Caco-2 (cell line): ENCODE measurements at regions not wholly inside any gene's neighbourhood (a gene's known extent, or its start where the extent isn't known, plus 50 kb on each side); places are given as distances from the start of the nearest gene placed in this dataset.

ENCODE experiments used
- BruUV-seq: library from RNA; stranded (reverse); fragments of 400-500 nt; replicated peaks from 2 replicates; lab custom pipeline; 2021; lab: Mats Ljungman, UMichigan
- CTCF ChIA-PET: fragments of 300-600 bp; sonication (Branson Sonifier 250); formaldehyde crosslinking; loops from one replicate; lab custom pipeline; 2022; ENCODE audit warnings: antibody characterized with exemption; lab: Charles Lee
- POLR2A ChIA-PET: fragments of 300-600 bp; sonication (Branson Sonifier 250); formaldehyde crosslinking; loops from one replicate; lab custom pipeline; 2022; ENCODE audit warnings: antibody characterized with exemption; lab: Charles Lee
- DNase-seq, 2 experiments: peaks; one replicate each; pipeline versions ENCODE4 v3.0.0 to v3.0.0-alpha.2; 2020 to 2022
- H3K27me3 ChIP-seq: replicated peaks from 2 replicates; pipeline ENCODE4 v1.6.0; 2011; ENCODE audit warnings: low read length; ENCODE audit not compliant: control insufficient read depth, insufficient read depth
- H3K36me3 ChIP-seq: 2 replicates; pipeline ENCODE4 v1.5.1; 2011; ENCODE audit warnings: low read length; ENCODE audit not compliant: control insufficient read depth, insufficient read depth
- H3K4me1 ChIP-seq: fragments of 250-450 bp; sonication (Bioruptor Pico); 2 replicates; pipeline ENCODE4 v1.5.1; 2020; ENCODE audit warnings: mild to moderate bottlenecking
- H3K4me3 ChIP-seq: 2 replicates; pipeline ENCODE4 v1.5.1; 2011; ENCODE audit warnings: low read depth, mild to moderate bottlenecking, control low read depth, low read length
- H3K9me3 ChIP-seq: fragments of 250-450 bp; sonication (Bioruptor Pico); 2 replicates; pipeline ENCODE4 v1.5.1; 2020; ENCODE audit warnings: mild to moderate bottlenecking, moderate library complexity
- H3K27ac Mint-ChIP-seq: one replicate; pipeline ENCODE4 v1.8.0; 2022; ENCODE audit warnings: mixed read lengths; ENCODE audit not compliant: unreplicated experiment
- H3K27me3 Mint-ChIP-seq: one replicate; pipeline ENCODE4 v1.8.0; 2022; ENCODE audit warnings: mixed read lengths; ENCODE audit not compliant: insufficient read depth, unreplicated experiment
- H3K36me3 Mint-ChIP-seq: one replicate; pipeline ENCODE4 v1.8.0; 2022; ENCODE audit warnings: mild to moderate bottlenecking, mixed read lengths; ENCODE audit not compliant: insufficient read depth, unreplicated experiment
- H3K4me1 Mint-ChIP-seq: one replicate; pipeline ENCODE4 v1.8.0; 2022; ENCODE audit warnings: low read depth, mixed read lengths; ENCODE audit not compliant: unreplicated experiment
- H3K4me3 Mint-ChIP-seq: one replicate; pipeline ENCODE4 v1.8.0; 2022; ENCODE audit warnings: mild to moderate bottlenecking, moderate library complexity, mixed read lengths; ENCODE audit not compliant: unreplicated experiment
- H3K9me3 Mint-ChIP-seq: one replicate; pipeline ENCODE4 v1.8.0; 2022; ENCODE audit warnings: mixed read lengths; ENCODE audit not compliant: unreplicated experiment
- CTCF ChIP-seq, 2 experiments: fragments of 200-600 bp in 1 of 2; IDR thresholded peaks; 1 replicate in 1 of 2; 2 replicates in 1 of 2; pipeline versions ENCODE4 v1.5.1 to v1.8.0; 2011 to 2022; ENCODE audit warnings: antibody characterized with exemption in 1 of 2, control low read depth in 1 of 2, inconsistent platforms in 1 of 2, low read depth in 1 of 2, low read length in 1 of 2, mild to moderate bottlenecking in 1 of 2, moderate library complexity in 1 of 2; ENCODE audit not compliant: insufficient read depth in 1 of 2, severe bottlenecking in 1 of 2, unreplicated experiment in 1 of 2
- intact Hi-C: fragments of 100-400 bp; cut with micrococcal nuclease; formaldehyde crosslinking; loops from one replicate; pipeline ENCODE4 v1.10.0; 2022; ENCODE audit not compliant: unreplicated experiment

- H3K9me3 Mint-ChIP-seq = no peaks in the 10 kb centered on the region
- intact Hi-C loops = no loop called here
- no peaks in the 10 kb centered on the region for H3K36me3 ChIP-seq
- H3K4me3 Mint-ChIP-seq = no peak overlapping the region
- no peak overlapping the region for H3K27ac Mint-ChIP-seq
- CTCF ChIA-PET = interaction anchor here (0.6 kb wide), 1 partner anchor 417 kb away, joined by 3 read pairs; no protein-coding TSS in a partner anchor
- no peaks in the 10 kb centered on the region for H3K9me3 ChIP-seq
- H3K4me1 Mint-ChIP-seq = no peaks in the 10 kb centered on the region
- no peak overlapping the region for H3K4me3 ChIP-seq
- no peak for TF ChIP-seq CTCF (IDR thresholded peaks at IDR 0.05; ENCODE audit: insufficient read depth in 1 of 2, low read depth in 1 of 2, low read length in 1 of 2, severe bottlenecking in 1 of 2, unreplicated experiment in 1 of 2)
- no peak for DNase-seq
- H3K4me1 ChIP-seq = peaks cover 7% of the 10 kb centered on the region
- POLR2A ChIA-PET = interaction anchor here (0.6 kb wide), 1 partner anchor 54 kb away, joined by 6 read pairs; no protein-coding TSS in a partner anchor
- no peaks in the 10 kb centered on the region for H3K36me3 Mint-ChIP-seq
- no peaks in the 10 kb centered on the region for H3K27me3 ChIP-seq
- no TSS peak for BruUV-seq
- H3K27me3 Mint-ChIP-seq = no peaks in the 10 kb centered on the region
Measured at GRCh38 chr12:114790276-114790675, 106.3 kb upstream of the TBX3 start.

- no peak for DNase-seq
- H3K4me1 Mint-ChIP-seq = no peaks in the 10 kb centered on the region
- BruUV-seq = no TSS peak
- no peaks in the 10 kb centered on the region for H3K27me3 ChIP-seq
- H3K36me3 Mint-ChIP-seq = no peaks in the 10 kb centered on the region
- POLR2A ChIA-PET = interaction anchor here (0.6 to 1.1 kb wide), 2 partner anchors 10 to 53 kb away, joined by 4 to 6 read pairs; no protein-coding TSS in a partner anchor
- intact Hi-C loops = no loop called here
- H3K36me3 ChIP-seq = no peaks in the 10 kb centered on the region
- H3K9me3 ChIP-seq = no peaks in the 10 kb centered on the region
- no peaks in the 10 kb centered on the region for H3K27me3 Mint-ChIP-seq
- no peak overlapping the region for H3K4me3 Mint-ChIP-seq
- no peaks in the 10 kb centered on the region for H3K9me3 Mint-ChIP-seq
- H3K4me1 ChIP-seq = peaks cover 7% of the 10 kb centered on the region
- no peak overlapping the region for H3K27ac Mint-ChIP-seq
- no peak overlapping the region for H3K4me3 ChIP-seq
- CTCF ChIA-PET = interaction anchor here (0.6 to 0.9 kb wide), 2 partner anchors 23 to 416 kb away, joined by 3 read pairs; no protein-coding TSS in a partner anchor
- no peak for TF ChIP-seq CTCF (IDR thresholded peaks at IDR 0.05; ENCODE audit: insufficient read depth in 1 of 2, low read depth in 1 of 2, low read length in 1 of 2, severe bottlenecking in 1 of 2, unreplicated experiment in 1 of 2)
Measured at GRCh38 chr12:114789821-114790220, 105.8 kb upstream of the TBX3 start.

GRCh38 chr12:114789276-114789675 is 105.3 kb upstream of the TBX3 start:
- H3K36me3 ChIP-seq = no peaks in the 10 kb centered on the region
- ChIA-PET CTCF (interaction anchor here (0.9 kb wide), 1 partner anchor 24 kb away, joined by 3 read pairs; no protein-coding TSS in a partner anchor), POLR2A (interaction anchor here (1.1 kb wide), 1 partner anchor 10 kb away, joined by 4 read pairs; no protein-coding TSS in a partner anchor)
- Mint-ChIP-seq H3K9me3 (no peaks in the 10 kb centered on the region), H3K36me3 (no peaks in the 10 kb centered on the region), H3K27me3 (no peaks in the 10 kb centered on the region), H3K27ac (no peak overlapping the region), H3K4me1 (no peaks in the 10 kb centered on the region), H3K4me3 (no peak overlapping the region)
- no peak overlapping the region for H3K4me3 ChIP-seq
- intact Hi-C loops = no loop called here
- peaks cover 7% of the 10 kb centered on the region for H3K4me1 ChIP-seq
- H3K9me3 ChIP-seq = no peaks in the 10 kb centered on the region
- DNase-seq = no peak
- no peaks in the 10 kb centered on the region for H3K27me3 ChIP-seq
- no peak for TF ChIP-seq CTCF (IDR thresholded peaks at IDR 0.05; ENCODE audit: insufficient read depth in 1 of 2, low read depth in 1 of 2, low read length in 1 of 2, severe bottlenecking in 1 of 2, unreplicated experiment in 1 of 2)
- BruUV-seq = no TSS peak
